H9 (cell line): ENCODE measurements at regions not wholly inside any gene's neighbourhood (a gene's known extent, or its start where the extent isn't known, plus 50 kb on each side); places are given as distances from the start of the nearest gene placed in this dataset.

Source experiments
- DNase-seq: peaks from one replicate; pipeline ENCODE4 v3.0.0-alpha.2; 2017
- H2AFZ ChIP-seq: one replicate; pipeline ENCODE4 v1.6.1; 2013; ENCODE audit warnings: mild to moderate bottlenecking, low read length, control low read depth, moderate library complexity
- H2AK5ac ChIP-seq: 2 replicates; pipeline ENCODE4 v1.6.1; 2013; ENCODE audit warnings: low read length, control low read depth, mixed read lengths; ENCODE audit not compliant: insufficient read length
- H2BK120ac ChIP-seq: one replicate; pipeline ENCODE4 v1.6.1; 2013; ENCODE audit warnings: low read depth, mild to moderate bottlenecking, low read length, control low read depth, inconsistent platforms; ENCODE audit not compliant: poor library complexity, severe bottlenecking
- H2BK12ac ChIP-seq: 2 replicates; pipeline ENCODE4 v1.6.1; 2013; ENCODE audit warnings: low read length, control low read depth, mixed read lengths, low read depth; ENCODE audit not compliant: insufficient read length
- H2BK15ac ChIP-seq: 2 replicates; pipeline ENCODE4 v1.6.1; 2013; ENCODE audit warnings: low read depth, low read length, control low read depth
- H2BK20ac ChIP-seq: one replicate; pipeline ENCODE4 v1.6.1; 2013; ENCODE audit warnings: low read depth, mild to moderate bottlenecking, low read length, control low read depth, inconsistent platforms; ENCODE audit not compliant: poor library complexity, severe bottlenecking
- H2BK5ac ChIP-seq: 2 replicates; pipeline ENCODE4 v1.6.1; 2013; ENCODE audit warnings: low read length, control low read depth, mixed read lengths; ENCODE audit not compliant: insufficient read length
- H3K14ac ChIP-seq: 2 replicates; pipeline ENCODE4 v1.6.1; 2013; ENCODE audit warnings: low read length, control low read depth; ENCODE audit not compliant: insufficient read depth
- H3K18ac ChIP-seq: 2 replicates; pipeline ENCODE4 v1.6.1; 2013; ENCODE audit warnings: low read depth, mild to moderate bottlenecking, mixed read lengths, low read length, control low read depth; ENCODE audit not compliant: insufficient read length
- H3K23ac ChIP-seq: 2 replicates; pipeline ENCODE4 v1.6.1; 2013; ENCODE audit warnings: low read length, control low read depth, mixed read lengths, low read depth; ENCODE audit not compliant: insufficient read length
- H3K23me2 ChIP-seq: 2 replicates; pipeline ENCODE4 v1.6.1; 2013; ENCODE audit warnings: low read depth, mild to moderate bottlenecking, mixed read lengths, low read length, control low read depth; ENCODE audit not compliant: insufficient read length, poor library complexity, severe bottlenecking
- H3K27ac ChIP-seq: 2 replicates; pipeline ENCODE4 v1.5.1; 2013; ENCODE audit warnings: low read length, control low read depth, mixed read lengths, low read depth; ENCODE audit not compliant: insufficient read length
- H3K27me3 ChIP-seq: 2 replicates; pipeline ENCODE4 v1.6.1; 2013; ENCODE audit warnings: low read length, control low read depth, inconsistent platforms; ENCODE audit not compliant: insufficient read depth
- H3K4ac ChIP-seq: 2 replicates; pipeline ENCODE4 v1.6.1; 2013; ENCODE audit warnings: low read depth, mild to moderate bottlenecking, control low read depth, inconsistent platforms, low read length, moderate library complexity
- H3K4me1 ChIP-seq: 2 replicates; pipeline ENCODE4 v1.6.1; 2013; ENCODE audit warnings: low read length, control low read depth, inconsistent platforms; ENCODE audit not compliant: insufficient read depth
- H3K4me2 ChIP-seq: 2 replicates; pipeline ENCODE4 v1.6.1; 2013; ENCODE audit warnings: low read length, control low read depth, mixed read lengths; ENCODE audit not compliant: insufficient read length, insufficient read depth
- H3K56ac ChIP-seq: 2 replicates; pipeline ENCODE4 v1.6.1; 2013; ENCODE audit warnings: low read depth, mild to moderate bottlenecking, mixed read lengths, low read length, control low read depth; ENCODE audit not compliant: insufficient read length
- H3K79me1 ChIP-seq: 2 replicates; pipeline ENCODE4 v1.6.1; 2013; ENCODE audit warnings: low read depth, mild to moderate bottlenecking, moderate library complexity, low read length, control low read depth, inconsistent platforms; ENCODE audit not compliant: insufficient read depth, poor library complexity, severe bottlenecking
- H3K79me2 ChIP-seq: 2 replicates; pipeline ENCODE4 v1.6.1; 2013; ENCODE audit warnings: low read length, control low read depth, inconsistent platforms; ENCODE audit not compliant: insufficient read depth
- H3K9ac ChIP-seq: 2 replicates; pipeline ENCODE4 v1.6.1; 2013; ENCODE audit warnings: low read length, control low read depth, mixed read lengths; ENCODE audit not compliant: insufficient read length; ENCODE audit errors: extremely low read depth
- H3K9me3 ChIP-seq: one replicate; pipeline ENCODE4 v1.6.1; 2013; ENCODE audit warnings: low read depth, low read length, inconsistent platforms; ENCODE audit not compliant: control insufficient read depth
- H3T11ph ChIP-seq: one replicate; pipeline ENCODE4 v1.6.1; 2013; ENCODE audit warnings: mild to moderate bottlenecking, low read length, control low read depth, inconsistent platforms
- H4K20me1 ChIP-seq: one replicate; pipeline ENCODE4 v1.6.1; 2013; ENCODE audit not compliant: control insufficient read depth, insufficient read length, insufficient read depth
- H4K5ac ChIP-seq: 2 replicates; pipeline ENCODE4 v1.6.1; 2013; ENCODE audit warnings: low read depth, mild to moderate bottlenecking, mixed read lengths, low read length, control low read depth; ENCODE audit not compliant: insufficient read length
- H4K8ac ChIP-seq: replicated peaks from 2 replicates; pipeline ENCODE4 v1.6.1; 2013; ENCODE audit warnings: low read length, control low read depth, mixed read lengths, low read depth; ENCODE audit not compliant: insufficient read length
- H4K91ac ChIP-seq: 2 replicates; pipeline ENCODE4 v1.6.1; 2013; ENCODE audit warnings: low read depth, mild to moderate bottlenecking, moderate library complexity, mixed read lengths, low read length, control low read depth; ENCODE audit not compliant: insufficient read length
- H3K27ac Mint-ChIP-seq, 3 experiments: 2 replicates in 2 of 3; 3 replicates in 1 of 3; pipeline ENCODE4 v1.8.0; 2020 to 2021; ENCODE audit warnings: mixed read lengths in 3 of 3, mild to moderate bottlenecking in 1 of 3, moderate library complexity in 1 of 3
- H3K27me3 Mint-ChIP-seq: 2 replicates; pipeline ENCODE4 v1.8.0; 2021; ENCODE audit warnings: low read depth, mild to moderate bottlenecking, moderate library complexity, mixed read lengths
- H3K36me3 Mint-ChIP-seq, 3 experiments: 2 replicates in 2 of 3; 3 replicates in 1 of 3; pipeline ENCODE4 v1.8.0; 2020 to 2021; ENCODE audit warnings: low read depth in 3 of 3, mixed read lengths in 3 of 3; ENCODE audit not compliant: insufficient read depth in 1 of 3
- H3K4me1 Mint-ChIP-seq, 2 experiments: 2 replicates each; pipeline ENCODE4 v1.8.0; 2020; ENCODE audit warnings: mixed read lengths in 2 of 2
- H3K4me3 Mint-ChIP-seq, 2 experiments: 2 replicates in 1 of 2; 3 replicates in 1 of 2; pipeline ENCODE4 v1.8.0; 2020 to 2021; ENCODE audit warnings: mild to moderate bottlenecking in 2 of 2, mixed read lengths in 2 of 2, moderate library complexity in 1 of 2
- H3K9me3 Mint-ChIP-seq, 2 experiments: 2 replicates in 1 of 2; 3 replicates in 1 of 2; pipeline ENCODE4 v1.8.0; 2020; ENCODE audit warnings: mild to moderate bottlenecking in 2 of 2, mixed read lengths in 2 of 2, moderate library complexity in 1 of 2
- CTCF ChIP-seq: fragments of 200-600 bp; sonication (generic); conservative IDR thresholded peaks from 3 replicates; pipeline ENCODE4 v1.8.0; 2021; ENCODE audit warnings: antibody characterized with exemption, mild to moderate bottlenecking
- WGBS: extraction: QIAGEN DNeasy Blood & Tissue Kit; methylation state at CpG from one replicate; pipeline ENCODE4 v1.1.7; 2013; ENCODE audit warnings: missing lambda C conversion rate, low lambda C conversion rate, mixed read lengths; ENCODE audit not compliant: insufficient read length; ENCODE audit errors: extremely low coverage; 5-methylcytosine and 5-hydroxymethylcytosine counted together

GRCh38 chr2:22270341-22270740 lies 1114.6 kb upstream of the KLHL29 start:
- Histone ChIP-seq H3K4me2 (no peak overlapping the region), H3K4me1 (no peaks in the 10 kb centered on the region), H3K18ac (no peak overlapping the region), H4K91ac (no peak overlapping the region), H3K23me2 (no peaks in the 10 kb centered on the region), H2BK20ac (no peak overlapping the region), H3K9ac (no peak overlapping the region), H4K5ac (no peak overlapping the region), H4K8ac (no peak overlapping the region), H2BK5ac (no peak overlapping the region), H3K23ac (no peak overlapping the region), H2AK5ac (no peak overlapping the region), H4K20me1 (no peaks in the 10 kb centered on the region), H2BK15ac (no peak overlapping the region), H2BK12ac (no peak overlapping the region), H3K79me1 (no peaks in the 10 kb centered on the region), H3K9me3 (no peaks in the 10 kb centered on the region), H2AFZ (no peak overlapping the region), H3T11ph (no peak overlapping the region), H3K14ac (no peak overlapping the region), H3K27me3 (no peaks in the 10 kb centered on the region), H3K56ac (no peak overlapping the region), H3K4ac (no peak overlapping the region), H3K27ac (no peak overlapping the region), H3K79me2 (no peaks in the 10 kb centered on the region), H2BK120ac (no peak overlapping the region)
- Mint-ChIP-seq H3K9me3 (peaks cover 6 to 7% of the 10 kb centered on the region in 2 experiments), H3K36me3 (peaks cover 0 to 7% (median 6%) of the 10 kb centered on the region in 3 experiments; a peak in 4 of 7 replicates), H3K4me1 (peaks cover 4 to 8% of the 10 kb centered on the region in 2 experiments), H3K27ac (no peak overlapping the region), H3K27me3 (no peaks in the 10 kb centered on the region), H3K4me3 (no peak overlapping the region)
- no peak for DNase-seq
- no peak for TF ChIP-seq CTCF
- WGBS = 100% methylated on average over 1 of the region's 1 CpG
